ENCODE measurements at regions not wholly inside any gene's neighbourhood (a gene's known extent, or its start where the extent isn't known, plus 50 kb on each side); places are given as distances from the start of the nearest gene placed in this dataset.

DNA sequence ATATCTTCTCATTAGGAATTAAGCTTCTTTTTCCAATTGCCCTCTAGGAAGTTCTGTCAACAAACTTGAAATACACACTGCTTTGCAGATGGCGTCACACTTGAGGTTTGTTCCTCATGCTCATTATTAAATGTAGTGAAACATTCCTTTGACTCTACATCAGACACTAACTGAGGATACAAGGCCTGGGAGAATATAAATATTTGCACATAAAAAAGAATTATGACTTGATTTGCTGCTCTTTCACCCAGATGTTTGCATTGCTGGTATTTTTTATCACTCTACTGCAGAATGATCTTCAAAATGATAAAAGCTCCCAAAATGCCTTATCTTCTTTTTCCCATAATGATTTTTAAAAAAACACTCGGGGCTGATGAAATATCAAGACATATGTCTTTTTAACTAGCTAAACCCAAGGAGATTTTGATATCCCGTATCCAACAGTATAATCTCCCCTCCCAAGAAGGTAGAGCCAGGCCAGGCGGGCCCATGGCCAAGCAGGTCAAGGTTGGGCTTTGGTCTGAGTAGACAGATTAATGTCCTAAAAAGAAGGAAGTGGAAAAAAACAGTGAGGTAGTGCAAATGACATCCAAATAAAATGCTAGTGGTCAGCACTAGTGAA lies 264.6 kb downstream of the HHIPL2 start:
- TF ChIP-seq, protein P1, sequence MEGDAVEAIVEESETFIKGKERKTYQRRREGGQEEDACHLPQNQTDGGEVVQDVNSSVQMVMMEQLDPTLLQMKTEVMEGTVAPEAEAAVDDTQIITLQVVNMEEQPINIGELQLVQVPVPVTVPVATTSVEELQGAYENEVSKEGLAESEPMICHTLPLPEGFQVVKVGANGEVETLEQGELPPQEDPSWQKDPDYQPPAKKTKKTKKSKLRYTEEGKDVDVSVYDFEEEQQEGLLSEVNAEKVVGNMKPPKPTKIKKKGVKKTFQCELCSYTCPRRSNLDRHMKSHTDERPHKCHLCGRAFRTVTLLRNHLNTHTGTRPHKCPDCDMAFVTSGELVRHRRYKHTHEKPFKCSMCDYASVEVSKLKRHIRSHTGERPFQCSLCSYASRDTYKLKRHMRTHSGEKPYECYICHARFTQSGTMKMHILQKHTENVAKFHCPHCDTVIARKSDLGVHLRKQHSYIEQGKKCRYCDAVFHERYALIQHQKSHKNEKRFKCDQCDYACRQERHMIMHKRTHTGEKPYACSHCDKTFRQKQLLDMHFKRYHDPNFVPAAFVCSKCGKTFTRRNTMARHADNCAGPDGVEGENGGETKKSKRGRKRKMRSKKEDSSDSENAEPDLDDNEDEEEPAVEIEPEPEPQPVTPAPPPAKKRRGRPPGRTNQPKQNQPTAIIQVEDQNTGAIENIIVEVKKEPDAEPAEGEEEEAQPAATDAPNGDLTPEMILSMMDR (IDR thresholded peaks at IDR 0.05): no peak
- Histone ChIP-seq H3K36me3 (no peaks in the 10 kb centered on the region), H3K4me3 (no peak overlapping the region), H3K9ac (ENCODE audit: low read depth in 2 of 2, low read length in 2 of 2) (no peak overlapping the region), H3K4me1 (no peaks in the 10 kb centered on the region), H3K27me3 (no peaks in the 10 kb centered on the region), H3K27ac (no peak overlapping the region), H3K9me3 (no peaks in the 10 kb centered on the region)
- intact Hi-C loops (cut with DNase I): no loop called here
- DNase-seq: no peak

DNA sequence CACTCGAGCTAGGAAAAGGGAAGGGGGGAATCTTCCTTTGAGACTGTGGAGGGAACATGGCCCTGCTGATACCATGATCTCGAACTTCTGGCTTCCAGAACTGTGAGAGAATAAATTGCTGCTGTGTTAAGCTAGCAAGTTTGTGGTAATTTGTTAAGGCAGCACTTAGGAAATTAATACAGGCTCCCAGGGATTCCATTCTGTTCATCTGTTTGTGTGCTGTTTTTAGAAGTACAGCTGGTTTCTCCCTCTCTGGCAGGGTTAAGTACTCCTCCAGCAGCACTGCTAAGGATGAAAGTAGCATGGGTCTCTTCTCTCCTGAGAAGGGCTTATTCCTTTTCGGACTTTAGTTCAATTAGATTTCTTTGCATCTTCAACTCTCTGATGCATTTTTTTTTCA lies 268.3 kb downstream of the HHIPL2 start:
- H3K9me3 ChIP-seq: no peaks in the 10 kb centered on the region
- H3K27me3 ChIP-seq: no peaks in the 10 kb centered on the region
- TF ChIP-seq, protein P1 (IDR thresholded peaks at IDR 0.05): no peak
- intact Hi-C loops (cut with DNase I): no loop called here
- no peak overlapping the region for H3K27ac ChIP-seq
- H3K4me3 ChIP-seq: no peak overlapping the region
- H3K36me3 ChIP-seq: no peaks in the 10 kb centered on the region
- no peak overlapping the region for H3K9ac ChIP-seq (ENCODE audit: low read depth in 2 of 2, low read length in 2 of 2)
- no peak for DNase-seq
- no peaks in the 10 kb centered on the region for H3K4me1 ChIP-seq

DNA sequence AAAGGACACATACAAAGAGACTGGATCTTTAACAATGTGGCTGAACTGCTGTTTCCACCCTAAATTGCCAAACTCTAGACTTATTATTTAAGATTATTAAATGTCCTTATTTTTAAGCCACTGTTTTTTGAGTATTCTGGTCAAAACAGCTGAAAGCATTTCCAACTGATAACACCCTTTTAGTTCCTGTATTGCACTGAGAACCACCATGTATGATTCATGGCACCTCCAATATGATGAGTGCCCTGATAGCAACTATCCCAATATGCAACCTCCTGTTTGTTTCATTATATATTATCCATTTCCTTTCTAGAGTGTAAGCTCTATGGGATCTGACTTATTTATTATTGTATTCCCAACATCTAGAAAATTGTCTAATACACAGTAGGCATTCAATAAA lies 269.4 kb downstream of the HHIPL2 start:
- Histone ChIP-seq H3K9ac (ENCODE audit: low read depth in 2 of 2, low read length in 2 of 2) (no peak overlapping the region), H3K27ac (no peak overlapping the region), H3K27me3 (no peaks in the 10 kb centered on the region), H3K36me3 (no peaks in the 10 kb centered on the region), H3K4me1 (no peaks in the 10 kb centered on the region), H3K4me3 (no peak overlapping the region), H3K9me3 (no peaks in the 10 kb centered on the region)
- no peak for DNase-seq
- intact Hi-C loops (cut with DNase I): no loop called here
- TF ChIP-seq, protein P1 (IDR thresholded peaks at IDR 0.05): no peak

DNA sequence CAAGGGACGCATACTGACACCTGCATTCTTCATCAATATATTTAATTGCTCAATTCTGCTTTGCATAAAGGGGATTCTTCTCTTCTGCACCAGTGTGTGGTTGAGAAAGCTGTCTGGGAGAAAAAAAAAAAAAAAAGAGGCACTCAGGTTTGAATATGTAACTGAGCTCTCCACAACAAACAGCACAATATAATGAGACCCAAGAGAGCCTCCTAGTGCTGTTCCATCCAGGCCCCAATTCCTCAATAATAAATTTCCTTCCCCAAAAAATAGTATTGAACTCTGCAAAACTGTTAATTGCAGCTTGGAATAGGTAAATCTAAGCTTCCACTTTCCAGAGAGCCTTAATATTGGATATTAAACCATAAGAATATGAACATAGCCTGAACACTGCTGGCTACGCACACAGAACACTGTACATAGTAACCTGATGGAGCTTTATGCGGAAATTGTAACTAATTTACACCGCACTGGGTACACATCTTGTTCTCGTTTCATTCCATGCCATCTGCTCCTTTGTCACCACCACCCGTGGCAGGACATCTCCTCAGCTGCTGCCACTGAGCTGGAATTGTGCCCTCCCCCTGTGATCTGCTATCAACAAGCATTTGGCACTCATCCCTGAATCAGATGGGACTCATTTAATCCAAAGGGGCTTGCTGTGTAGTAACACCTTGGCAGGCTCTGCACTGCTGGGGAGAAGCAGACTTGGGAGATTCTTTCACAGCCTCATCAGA lies 272.0 kb downstream of the HHIPL2 start:
- DNase-seq: no peak
- intact Hi-C loops (cut with DNase I): no loop called here
- Histone ChIP-seq H3K36me3 (no peaks in the 10 kb centered on the region), H3K27me3 (no peaks in the 10 kb centered on the region), H3K4me3 (no peak overlapping the region), H3K9ac (ENCODE audit: low read depth in 2 of 2, low read length in 2 of 2) (no peak overlapping the region), H3K27ac (no peak overlapping the region), H3K9me3 (no peaks in the 10 kb centered on the region), H3K4me1 (no peaks in the 10 kb centered on the region)
- TF ChIP-seq, protein P1 (IDR thresholded peaks at IDR 0.05): no peak

DNA sequence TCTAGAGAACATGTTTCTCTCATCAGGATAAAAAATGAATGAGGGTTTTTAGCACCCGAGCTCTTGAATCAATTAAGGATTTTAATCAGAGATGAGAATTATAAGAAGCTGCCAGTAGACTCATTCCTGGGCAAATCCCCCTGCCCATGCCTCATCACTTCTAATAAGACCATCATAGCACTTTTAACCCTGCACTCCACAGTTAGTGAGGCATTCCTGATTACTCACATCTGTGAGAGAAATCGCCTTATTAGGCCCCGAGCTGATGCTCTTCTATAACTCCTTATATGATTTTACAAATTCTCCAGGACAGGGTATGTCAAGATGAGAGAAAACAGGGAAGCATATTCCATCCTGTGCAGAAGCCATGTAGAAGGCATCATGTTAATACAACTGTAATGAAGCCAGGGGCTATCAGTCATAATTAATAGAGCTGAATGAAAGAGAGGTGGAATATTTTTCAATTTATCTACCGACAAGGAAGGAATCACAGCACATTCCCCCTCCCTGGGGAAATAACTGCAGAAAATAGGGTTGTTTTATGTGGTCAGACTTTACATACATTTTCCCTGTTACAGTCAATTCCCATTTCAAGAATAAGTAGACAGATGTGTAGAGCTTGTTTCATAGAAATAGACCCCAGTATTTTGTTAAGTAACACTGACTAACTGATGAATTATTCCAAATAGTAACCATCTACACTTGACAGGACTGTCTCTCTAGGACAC lies 272.7 kb downstream of the HHIPL2 start:
- no peak overlapping the region for H3K4me3 ChIP-seq
- no peaks in the 10 kb centered on the region for H3K4me1 ChIP-seq
- no peak overlapping the region for H3K9ac ChIP-seq (ENCODE audit: low read depth in 2 of 2, low read length in 2 of 2)
- TF ChIP-seq, protein P1 (IDR thresholded peaks at IDR 0.05): no peak
- intact Hi-C loops (cut with DNase I): no loop called here
- H3K27me3 ChIP-seq: no peaks in the 10 kb centered on the region
- no peaks in the 10 kb centered on the region for H3K9me3 ChIP-seq
- H3K36me3 ChIP-seq: no peaks in the 10 kb centered on the region
- no peak for DNase-seq
- H3K27ac ChIP-seq: no peak overlapping the region
